Gastrocnemius medialis (tissue), 4 donors: ENCODE measurements at regions not wholly inside any gene's neighbourhood (a gene's known extent, or its start where the extent isn't known, plus 50 kb on each side); places are given as distances from the start of the nearest gene placed in this dataset.

Source experiments
- CTCF ChIP-seq, 5 experiments: fragments of 450-650 bp in 3 of 5; fragments of 200-600 bp in 2 of 5; sonication (generic) in 2 of 5; IDR thresholded peaks in 4 of 5; conservative IDR thresholded peaks in 1 of 5; 1 replicate in 4 of 5; 2 replicates in 1 of 5; pipeline ENCODE4 v1.5.1; 2016 to 2019; ENCODE audit warnings: antibody characterized with exemption in 5 of 5, mild to moderate bottlenecking in 3 of 5, moderate library complexity in 3 of 5
- POLR2A ChIP-seq, 2 donors: fragments of 450-650 bp; IDR thresholded peaks; one replicate each; pipeline ENCODE4 v1.6.1; 2017; ENCODE audit warnings: antibody characterized with exemption in 2 of 2, mild to moderate bottlenecking in 2 of 2, moderate library complexity in 2 of 2

GRCh38 chr20:61178551-61179071 lies 73.5 kb upstream of the CDH4 start:
- TF ChIP-seq CTCF (IDR thresholded peaks at IDR 0.05 in 4 of 5, conservative IDR thresholded peaks at IDR 0.05 in 1 of 5): no peak
- no peak for TF ChIP-seq POLR2A (IDR thresholded peaks at IDR 0.05)
